ENCODE measurements at regions not wholly inside any gene's neighbourhood (a gene's known extent, or its start where the extent isn't known, plus 50 kb on each side); places are given as distances from the start of the nearest gene placed in this dataset.

DNA sequence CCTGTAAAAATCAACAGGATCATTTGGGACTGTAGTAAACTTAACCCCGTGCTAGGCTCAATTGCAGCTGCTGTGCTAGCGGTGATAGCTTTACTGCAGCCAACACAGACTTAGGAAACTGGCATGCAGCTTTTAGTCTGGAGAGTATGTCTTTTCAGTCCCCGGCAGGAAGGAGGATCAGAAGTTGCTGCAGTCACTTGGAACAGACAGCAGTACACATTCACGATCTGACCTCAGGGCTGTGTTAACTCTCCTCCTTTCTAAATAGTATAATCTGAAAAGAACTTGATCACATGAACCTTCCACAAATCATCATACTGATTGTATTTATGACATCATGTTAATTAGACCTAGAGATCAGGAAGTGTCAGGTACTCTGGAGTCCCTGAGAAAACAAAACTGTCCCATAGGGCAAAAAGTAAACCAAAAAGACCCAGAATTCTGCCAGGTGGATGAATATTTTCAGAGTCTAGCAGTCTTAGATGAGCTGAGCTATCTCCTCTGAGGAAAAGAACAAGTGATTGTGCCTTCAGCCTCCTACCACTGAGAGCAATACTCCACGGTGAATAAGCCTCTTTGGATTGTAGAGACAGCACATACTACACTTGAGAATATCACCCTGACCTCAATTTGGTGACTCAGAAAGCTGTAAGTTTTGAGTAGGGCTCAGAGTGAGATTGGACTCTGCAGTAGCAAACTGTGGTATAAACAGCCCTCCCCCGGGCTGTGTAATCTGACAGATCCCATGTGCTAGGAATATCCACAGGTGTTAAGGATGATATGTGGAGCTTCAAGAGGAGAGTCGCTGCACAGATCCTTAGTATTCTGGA lies 181.0 kb upstream of the GPR12 start (continued):
- TF ChIP-seq, protein P1, sequence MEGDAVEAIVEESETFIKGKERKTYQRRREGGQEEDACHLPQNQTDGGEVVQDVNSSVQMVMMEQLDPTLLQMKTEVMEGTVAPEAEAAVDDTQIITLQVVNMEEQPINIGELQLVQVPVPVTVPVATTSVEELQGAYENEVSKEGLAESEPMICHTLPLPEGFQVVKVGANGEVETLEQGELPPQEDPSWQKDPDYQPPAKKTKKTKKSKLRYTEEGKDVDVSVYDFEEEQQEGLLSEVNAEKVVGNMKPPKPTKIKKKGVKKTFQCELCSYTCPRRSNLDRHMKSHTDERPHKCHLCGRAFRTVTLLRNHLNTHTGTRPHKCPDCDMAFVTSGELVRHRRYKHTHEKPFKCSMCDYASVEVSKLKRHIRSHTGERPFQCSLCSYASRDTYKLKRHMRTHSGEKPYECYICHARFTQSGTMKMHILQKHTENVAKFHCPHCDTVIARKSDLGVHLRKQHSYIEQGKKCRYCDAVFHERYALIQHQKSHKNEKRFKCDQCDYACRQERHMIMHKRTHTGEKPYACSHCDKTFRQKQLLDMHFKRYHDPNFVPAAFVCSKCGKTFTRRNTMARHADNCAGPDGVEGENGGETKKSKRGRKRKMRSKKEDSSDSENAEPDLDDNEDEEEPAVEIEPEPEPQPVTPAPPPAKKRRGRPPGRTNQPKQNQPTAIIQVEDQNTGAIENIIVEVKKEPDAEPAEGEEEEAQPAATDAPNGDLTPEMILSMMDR (IDR thresholded peaks at IDR 0.05; ENCODE audit: control extremely low read depth in 1 of 3, insufficient read depth in 1 of 3, low read depth in 1 of 3, low read length in 3 of 3) = no peak
- TF ChIP-seq SAP30 (IDR thresholded peaks at IDR 0.05; ENCODE audit: insufficient read depth, insufficient replicate concordance, low read length) = no peak
- no peak for TF ChIP-seq JUND (IDR thresholded peaks at IDR 0.05; ENCODE audit: low read length)
- TF ChIP-seq BACH1 (IDR thresholded peaks at IDR 0.05; ENCODE audit: low read length) = no peak

All from H1 (cell line).